ENCODE measurements at regions not wholly inside any gene's neighbourhood (a gene's known extent, or its start where the extent isn't known, plus 50 kb on each side); places are given as distances from the start of the nearest gene placed in this dataset.

- DNase-seq, result no peak
Measured at GRCh38 chr14:61106959-61107641, 126.1 kb downstream of the SLC38A6 start.

GRCh38 chr14:61106271-61106958 is 125.4 kb downstream of the SLC38A6 start:
- DNase-seq, result peak; percentile 43

GRCh38 chr14:61104358-61104757 is 123.3 kb downstream of the SLC38A6 start:
- DNase-seq, result peak; percentile 46

DNA sequence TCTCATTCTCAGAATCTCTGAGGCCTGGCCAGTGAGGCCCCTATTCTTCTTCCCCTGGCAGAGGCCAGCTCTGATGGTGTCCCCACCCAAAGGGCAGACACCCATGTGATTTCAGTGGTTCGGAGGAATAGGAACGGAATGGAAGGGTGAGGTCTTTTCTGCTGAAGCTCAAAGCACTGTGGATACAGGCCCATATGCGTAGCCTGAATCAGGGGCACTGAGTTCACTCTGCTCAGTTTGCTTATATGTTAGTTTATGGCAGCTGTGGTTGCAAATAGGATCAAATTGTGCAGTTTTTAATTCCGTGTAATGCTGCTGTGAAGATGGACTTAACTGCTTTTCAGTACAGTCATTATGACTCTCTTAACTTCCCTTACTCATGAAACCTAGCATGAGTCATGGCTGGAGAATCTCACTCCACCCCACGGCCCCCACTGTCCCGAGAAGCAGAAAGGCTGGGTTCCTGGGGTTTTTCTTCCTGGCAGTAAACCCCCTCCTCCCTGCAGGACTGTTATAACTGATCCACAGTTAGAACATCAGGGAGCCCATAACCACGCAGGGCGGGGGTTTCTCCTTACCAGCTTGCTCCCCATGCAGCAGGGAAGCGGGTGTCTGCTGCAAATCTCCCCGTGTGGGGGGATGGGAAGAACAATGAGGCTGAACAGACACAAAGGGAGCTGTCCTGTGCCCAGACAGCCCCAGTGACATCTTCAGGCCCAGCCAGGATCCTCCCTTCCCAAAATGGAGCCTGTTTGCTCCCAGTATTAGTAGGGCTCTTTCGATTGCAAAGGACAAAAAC is 122.7 kb downstream of the SLC38A6 start:
- DNase-seq, result peak; percentile 94

DNA sequence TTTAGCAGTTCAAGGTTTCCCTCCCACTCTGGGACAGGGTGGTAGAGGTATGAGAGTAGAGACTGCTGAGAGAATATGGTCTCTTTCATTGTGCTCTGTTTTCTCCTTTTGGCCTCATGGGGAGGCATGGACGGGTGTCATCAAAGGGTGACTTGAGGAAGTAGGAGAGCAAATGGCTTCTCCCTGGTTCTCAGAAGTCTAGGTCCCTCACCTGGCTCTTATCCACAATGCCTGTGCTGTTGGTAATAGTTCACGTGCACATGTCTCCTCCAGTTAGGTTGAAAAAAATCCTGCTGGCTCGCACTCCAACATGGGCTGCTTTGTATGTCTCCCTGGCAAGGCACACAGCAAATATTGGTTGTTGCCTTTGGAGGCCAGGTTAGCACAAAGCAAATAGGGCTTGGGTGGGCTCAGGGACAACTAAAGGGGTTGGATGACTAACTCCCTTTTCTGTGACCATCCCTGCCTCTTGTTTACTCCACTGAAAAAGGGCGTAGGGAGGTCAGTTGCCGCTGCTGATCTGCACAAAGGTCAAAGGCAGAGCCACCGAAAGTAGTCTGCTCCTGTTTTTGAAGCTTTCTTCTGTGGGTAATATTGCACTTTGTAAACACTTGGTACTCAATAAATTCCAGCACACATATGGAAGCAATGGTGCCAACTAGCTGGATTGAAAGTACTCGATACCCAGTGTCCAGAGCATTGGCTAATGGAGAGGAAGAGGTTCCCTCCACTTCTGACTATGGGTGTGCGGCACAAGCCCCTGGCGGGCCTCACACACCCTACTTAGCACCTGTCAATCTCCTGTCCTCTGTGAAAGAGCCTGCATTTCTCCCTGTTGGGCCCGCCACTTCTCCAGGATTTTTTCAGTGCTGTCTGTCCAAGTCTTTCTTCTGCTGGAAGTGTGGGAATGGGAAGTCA is 121.8 kb downstream of the SLC38A6 start:
- no peak for DNase-seq
